CD4-positive, alpha-beta memory T cell (primary cell): ENCODE measurements at regions not wholly inside any gene's neighbourhood (a gene's known extent, or its start where the extent isn't known, plus 50 kb on each side); places are given as distances from the start of the nearest gene placed in this dataset.

Experiments
- CTCF ChIA-PET: fragments of 350-600 bp; sonication (Branson Sonifier 250); formaldehyde crosslinking; loops from one replicate; lab custom pipeline; 2021; ENCODE audit warnings: inconsistent platforms; ENCODE audit not compliant: partially characterized antibody; lab: Charles Lee
- POLR2A ChIA-PET: fragments of 350-600 bp; sonication (Branson Sonifier 250); formaldehyde crosslinking; loops from one replicate; lab custom pipeline; 2021; ENCODE audit not compliant: partially characterized antibody; lab: Charles Lee
- DNase-seq, 5 donors: peaks; one replicate each; pipeline versions ENCODE4 v3.0.0 to v3.0.0-alpha.2; 2020 to 2022; ENCODE audit warnings: mixed read lengths in 1 of 5
- H3K27ac ChIP-seq: one replicate; pipeline ENCODE4 v1.7.0; 2013; ENCODE audit warnings: low read depth, low read length
- H3K27me3 ChIP-seq: 2 replicates; pipeline ENCODE4 v1.7.0; 2013; ENCODE audit warnings: mild to moderate bottlenecking, low read length, moderate library complexity; ENCODE audit not compliant: insufficient read depth
- H3K36me3 ChIP-seq: 2 replicates; pipeline ENCODE4 v1.7.0; 2013; ENCODE audit warnings: mild to moderate bottlenecking, low read length, moderate library complexity; ENCODE audit not compliant: insufficient read depth
- H3K4me1 ChIP-seq: 2 replicates; pipeline ENCODE4 v1.7.0; 2013; ENCODE audit warnings: mild to moderate bottlenecking, low read length, moderate library complexity; ENCODE audit not compliant: insufficient read depth
- H3K4me3 ChIP-seq, 2 donors: one replicate each; pipeline ENCODE4 v1.7.0; 2013; ENCODE audit warnings: low read length in 2 of 2, mild to moderate bottlenecking in 1 of 2
- H3K9me3 ChIP-seq, 2 donors: one replicate each; pipeline ENCODE4 v1.7.0; 2013; ENCODE audit warnings: low read length in 2 of 2, control low read depth in 1 of 2; ENCODE audit not compliant: control insufficient read depth in 1 of 2
- H3K27ac Mint-ChIP-seq, 7 donors: one replicate each; pipeline ENCODE4 v1.8.0; 2020 to 2021; ENCODE audit warnings: mixed read lengths in 7 of 7, mild to moderate bottlenecking in 6 of 7, inconsistent platforms in 3 of 7, moderate library complexity in 3 of 7
- H3K27me3 Mint-ChIP-seq, 2 donors: one replicate each; pipeline ENCODE4 v1.8.0; 2020 to 2021; ENCODE audit warnings: mixed read lengths in 2 of 2
- H3K36me3 Mint-ChIP-seq, 2 donors: one replicate each; pipeline ENCODE4 v1.8.0; 2020 to 2021; ENCODE audit warnings: mixed read lengths in 2 of 2, inconsistent platforms in 1 of 2, mild to moderate bottlenecking in 1 of 2
- H3K4me1 Mint-ChIP-seq, 4 donors: one replicate each; pipeline ENCODE4 v1.8.0; 2020 to 2021; ENCODE audit warnings: mixed read lengths in 4 of 4, mild to moderate bottlenecking in 1 of 4
- H3K4me3 Mint-ChIP-seq, 8 donors: one replicate each; pipeline ENCODE4 v1.8.0; 2020 to 2021; ENCODE audit warnings: mixed read lengths in 8 of 8, mild to moderate bottlenecking in 7 of 8, moderate library complexity in 6 of 8, inconsistent platforms in 3 of 8
- H3K9me3 Mint-ChIP-seq, 8 donors: one replicate each; pipeline ENCODE4 v1.8.0; 2020 to 2021; ENCODE audit warnings: mixed read lengths in 8 of 8, mild to moderate bottlenecking in 5 of 8, inconsistent platforms in 3 of 8, moderate library complexity in 1 of 8
- intact Hi-C: fragments of 100-400 bp; cut with micrococcal nuclease; formaldehyde crosslinking; loops from one replicate; pipeline ENCODE4 v1.15.1; 2023

- peaks cover 0 to 6% (median 3%) of the 10 kb centered on the region in 8 donors for H3K9me3 Mint-ChIP-seq
- H3K36me3 ChIP-seq: no peaks in the 10 kb centered on the region
- no peaks in the 10 kb centered on the region for H3K27me3 Mint-ChIP-seq
- no peaks in the 10 kb centered on the region for H3K4me1 ChIP-seq
- intact Hi-C loops: no loop called here
- no peak overlapping the region for H3K27ac ChIP-seq
- H3K9me3 ChIP-seq: no peaks in the 10 kb centered on the region
- CTCF ChIA-PET: no interaction called here
- H3K4me3 Mint-ChIP-seq: no peak overlapping the region
- H3K4me3 ChIP-seq: no peak overlapping the region
- no peaks in the 10 kb centered on the region for H3K27me3 ChIP-seq
- no peaks in the 10 kb centered on the region for H3K36me3 Mint-ChIP-seq
- DNase-seq: no peak
- no peak overlapping the region for H3K27ac Mint-ChIP-seq
- POLR2A ChIA-PET: no interaction called here
- no peaks in the 10 kb centered on the region for H3K4me1 Mint-ChIP-seq
Observed at GRCh38 chr2:128941751-128942150, 623.1 kb upstream of the HS6ST1 start.

DNA sequence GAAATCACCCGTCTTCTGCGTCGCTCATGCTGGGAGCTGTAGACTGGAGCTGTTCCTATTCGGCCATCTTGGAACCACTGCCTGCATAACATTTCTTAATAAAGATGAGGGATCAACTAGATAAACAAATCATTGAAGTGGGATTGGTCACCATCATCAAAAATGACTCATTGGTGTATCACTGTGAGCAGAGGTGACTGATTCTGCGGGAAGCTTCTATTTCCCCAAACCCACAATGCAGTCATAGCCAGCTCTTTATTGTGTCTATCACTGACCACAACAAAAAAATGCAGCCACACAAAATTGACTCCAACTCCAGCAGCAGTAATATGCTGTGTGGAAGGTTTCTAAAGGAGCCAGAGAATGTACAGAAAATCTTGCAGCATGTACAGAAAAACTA lies 630.7 kb upstream of the HS6ST1 start:
- intact Hi-C loops: no loop called here
- H3K36me3 ChIP-seq: no peaks in the 10 kb centered on the region
- H3K9me3 ChIP-seq: no peaks in the 10 kb centered on the region
- H3K36me3 Mint-ChIP-seq: no peaks in the 10 kb centered on the region
- ChIA-PET POLR2A (no interaction called here), CTCF (no interaction called here)
- H3K4me1 ChIP-seq: no peaks in the 10 kb centered on the region
- H3K4me1 Mint-ChIP-seq: no peaks in the 10 kb centered on the region
- DNase-seq: no peak
- H3K27ac Mint-ChIP-seq: no peak overlapping the region
- no peaks in the 10 kb centered on the region for H3K27me3 ChIP-seq
- H3K4me3 ChIP-seq: no peak overlapping the region
- peaks cover 0 to 16% (median 7%) of the 10 kb centered on the region in 8 donors for H3K9me3 Mint-ChIP-seq
- no peak overlapping the region for H3K4me3 Mint-ChIP-seq
- no peaks in the 10 kb centered on the region for H3K27me3 Mint-ChIP-seq
- H3K27ac ChIP-seq: no peak overlapping the region

DNA sequence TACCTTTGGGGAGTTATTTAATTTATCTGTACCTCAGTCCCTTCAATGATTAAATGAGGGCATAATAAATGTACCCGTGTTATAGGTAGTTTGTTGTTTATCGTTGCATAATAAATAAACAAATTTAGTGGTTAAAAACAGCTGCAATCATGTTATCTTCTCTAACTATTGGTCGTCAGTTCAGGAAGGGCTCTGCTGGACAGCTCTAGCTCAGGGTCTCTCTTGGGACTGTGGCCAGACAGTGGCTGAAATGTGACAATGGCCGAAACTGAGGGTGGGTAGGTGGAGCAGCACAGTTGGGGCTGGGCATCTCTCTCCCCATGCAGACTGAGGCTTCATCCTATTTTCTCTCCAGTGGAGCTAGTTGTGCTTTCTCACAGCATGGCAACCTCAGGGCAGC lies 632.1 kb upstream of the HS6ST1 start:
- H3K4me3 ChIP-seq: no peak overlapping the region
- H3K4me1 ChIP-seq: no peaks in the 10 kb centered on the region
- no peak for DNase-seq
- ChIA-PET CTCF (no interaction called here), POLR2A (no interaction called here)
- peaks cover 0 to 16% (median 6%) of the 10 kb centered on the region in 8 donors for H3K9me3 Mint-ChIP-seq
- no peaks in the 10 kb centered on the region for H3K27me3 ChIP-seq
- H3K36me3 Mint-ChIP-seq: no peaks in the 10 kb centered on the region
- H3K27ac ChIP-seq: no peak overlapping the region
- intact Hi-C loops: no loop called here
- no peaks in the 10 kb centered on the region for H3K4me1 Mint-ChIP-seq
- H3K27me3 Mint-ChIP-seq: peaks cover 0 to 2% of the 10 kb centered on the region in 2 donors
- no peaks in the 10 kb centered on the region for H3K36me3 ChIP-seq
- H3K27ac Mint-ChIP-seq: no peak overlapping the region
- no peak overlapping the region for H3K4me3 Mint-ChIP-seq
- H3K9me3 ChIP-seq: no peaks in the 10 kb centered on the region

DNA sequence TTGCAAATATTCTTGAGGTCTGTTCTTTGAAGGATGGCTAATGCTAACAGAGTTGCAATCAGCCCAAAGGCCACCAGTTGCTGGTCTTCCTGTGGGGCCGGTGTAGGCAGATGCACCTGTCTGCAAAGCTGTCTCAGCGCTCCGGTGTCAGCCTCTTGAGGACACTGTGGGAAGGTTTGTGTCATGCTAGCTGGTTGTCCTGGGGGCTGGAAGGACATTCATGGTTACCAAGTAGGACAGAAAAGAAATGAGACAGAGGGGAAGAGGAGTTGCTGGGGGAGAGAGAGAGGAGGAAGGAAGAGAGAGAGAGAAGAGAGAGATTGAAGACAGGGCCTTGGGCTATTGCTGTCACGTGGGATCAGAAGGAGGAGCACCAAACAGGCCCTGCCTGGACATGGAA lies 639.6 kb upstream of the HS6ST1 start:
- DNase-seq: no peak
- ChIA-PET CTCF (interaction anchor here (0.7 kb wide), 1 partner anchor 77 kb away, joined by 3 read pairs; no protein-coding TSS in a partner anchor), POLR2A (no interaction called here)
- Mint-ChIP-seq H3K4me1 (no peaks in the 10 kb centered on the region), H3K9me3 (peaks cover 0 to 23% (median 9%) of the 10 kb centered on the region in 8 donors), H3K36me3 (no peaks in the 10 kb centered on the region), H3K4me3 (no peak overlapping the region), H3K27me3 (peaks cover 0 to 2% of the 10 kb centered on the region in 2 donors), H3K27ac (no peak overlapping the region)
- Histone ChIP-seq H3K4me1 (no peaks in the 10 kb centered on the region), H3K27ac (no peak overlapping the region), H3K4me3 (no peak overlapping the region), H3K9me3 (no peaks in the 10 kb centered on the region), H3K27me3 (no peaks in the 10 kb centered on the region), H3K36me3 (no peaks in the 10 kb centered on the region)
- intact Hi-C loops: no loop called here

DNA sequence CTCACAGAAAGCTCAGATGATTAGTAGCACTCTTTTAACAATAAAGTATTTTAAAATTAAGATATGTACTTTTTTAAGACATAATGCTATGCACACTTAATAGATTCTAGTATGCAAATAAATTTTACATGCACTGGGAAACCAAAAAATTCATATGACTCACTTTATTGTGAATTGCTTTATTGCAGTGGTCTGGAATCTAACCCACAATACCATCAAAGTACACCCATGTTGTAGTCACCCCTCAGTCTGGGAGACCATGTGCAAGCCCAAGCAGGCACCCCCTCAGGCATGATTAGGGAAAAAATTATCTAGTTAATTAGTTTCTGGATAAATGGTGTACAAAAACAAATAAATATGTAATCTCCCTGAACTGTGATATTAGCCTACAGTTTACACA lies 649.0 kb upstream of the HS6ST1 start:
- Histone ChIP-seq H3K4me1 (no peaks in the 10 kb centered on the region), H3K27me3 (no peaks in the 10 kb centered on the region), H3K36me3 (no peaks in the 10 kb centered on the region), H3K27ac (no peak overlapping the region), H3K4me3 (no peak overlapping the region), H3K9me3 (no peaks in the 10 kb centered on the region)
- Mint-ChIP-seq H3K4me1 (peaks cover 0 to 3% (median under 1%) of the 10 kb centered on the region in 4 donors), H3K27ac (no peak overlapping the region), H3K9me3 (peaks cover 0 to 4% (median 0%) of the 10 kb centered on the region in 8 donors), H3K27me3 (no peaks in the 10 kb centered on the region), H3K4me3 (no peak overlapping the region), H3K36me3 (no peaks in the 10 kb centered on the region)
- ChIA-PET POLR2A (no interaction called here), CTCF (no interaction called here)
- intact Hi-C loops: no loop called here
- no peak for DNase-seq

- Histone ChIP-seq H3K27me3 (no peaks in the 10 kb centered on the region), H3K4me3 (no peak overlapping the region), H3K36me3 (no peaks in the 10 kb centered on the region), H3K9me3 (no peaks in the 10 kb centered on the region), H3K27ac (no peak overlapping the region), H3K4me1 (no peaks in the 10 kb centered on the region)
- no peak overlapping the region for H3K27ac Mint-ChIP-seq
- peaks cover 0 to 3% (median under 1%) of the 10 kb centered on the region in 4 donors for H3K4me1 Mint-ChIP-seq
- POLR2A ChIA-PET: no interaction called here
- no peak for DNase-seq
- intact Hi-C loops: no loop called here
- CTCF ChIA-PET: no interaction called here
- no peaks in the 10 kb centered on the region for H3K27me3 Mint-ChIP-seq
- no peaks in the 10 kb centered on the region for H3K36me3 Mint-ChIP-seq
- H3K9me3 Mint-ChIP-seq: no peaks in the 10 kb centered on the region
- H3K4me3 Mint-ChIP-seq: no peak overlapping the region
Observed at GRCh38 chr2:128969374-128969773, 650.7 kb upstream of the HS6ST1 start.

DNA sequence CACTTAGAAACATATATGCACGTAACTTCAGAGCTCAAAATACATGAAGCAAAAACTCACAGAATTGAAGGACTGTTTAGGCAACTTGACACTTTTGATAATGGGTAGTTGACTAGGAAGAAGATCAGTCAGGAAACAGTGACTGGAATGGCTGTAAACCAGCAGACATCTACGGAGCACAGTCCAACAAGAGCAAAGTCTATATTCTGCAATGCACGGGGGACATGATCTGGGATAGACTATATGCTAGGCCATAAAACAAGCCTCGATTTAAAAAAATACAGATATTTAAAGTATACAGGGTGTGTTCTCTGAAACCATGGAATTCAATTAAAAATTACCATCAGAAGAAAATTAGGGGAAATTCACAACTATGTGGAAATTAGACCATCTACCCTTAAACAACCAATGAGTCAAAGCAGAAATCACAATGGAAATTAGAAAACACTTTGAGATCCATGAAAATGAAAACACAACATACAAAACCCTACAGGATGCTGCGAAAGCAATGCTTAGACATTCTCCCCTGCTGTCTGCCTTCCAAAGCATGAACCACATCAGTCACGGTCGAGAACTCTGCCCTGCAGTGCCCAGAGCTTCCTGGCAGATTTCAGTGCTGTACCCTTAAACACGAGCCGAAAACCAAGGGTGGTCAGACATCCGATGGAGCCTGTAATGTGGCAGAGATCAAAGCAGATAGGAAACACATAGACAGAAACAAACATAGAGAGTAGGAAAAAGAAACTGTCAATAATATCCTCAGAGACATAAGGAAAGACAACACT lies 651.9 kb upstream of the HS6ST1 start:
- Histone ChIP-seq H3K4me1 (no peaks in the 10 kb centered on the region), H3K9me3 (no peaks in the 10 kb centered on the region), H3K36me3 (no peaks in the 10 kb centered on the region), H3K27ac (no peak overlapping the region), H3K27me3 (no peaks in the 10 kb centered on the region), H3K4me3 (no peak overlapping the region)
- POLR2A ChIA-PET: no interaction called here
- H3K4me1 Mint-ChIP-seq: peaks cover 0 to 3% (median under 1%) of the 10 kb centered on the region in 4 donors
- H3K27ac Mint-ChIP-seq: no peak overlapping the region
- intact Hi-C loops: no loop called here
- no peak for DNase-seq
- H3K4me3 Mint-ChIP-seq: no peak overlapping the region
- no peaks in the 10 kb centered on the region for H3K9me3 Mint-ChIP-seq
- H3K27me3 Mint-ChIP-seq: no peaks in the 10 kb centered on the region
- H3K36me3 Mint-ChIP-seq: no peaks in the 10 kb centered on the region
- CTCF ChIA-PET: no interaction called here
